Skeletal muscle satellite cell (primary cell): ENCODE measurements at regions not wholly inside any gene's neighbourhood (a gene's known extent, or its start where the extent isn't known, plus 50 kb on each side); places are given as distances from the start of the nearest gene placed in this dataset.
"Not testable (repeated sequence)": the region's sequence is repeated elsewhere in the genome, so short reads cannot be mapped to it uniquely, and the experiment has no call there.

ENCODE experiments used
- H3K27me3 ChIP-seq: 2 replicates; pipeline ENCODE4 v1.7.0; 2013; ENCODE audit warnings: low read length; ENCODE audit not compliant: control insufficient read depth, insufficient read depth
- H3K36me3 ChIP-seq: 2 replicates; pipeline ENCODE4 v1.7.0; 2013; ENCODE audit warnings: mild to moderate bottlenecking, control low read depth, low read length; ENCODE audit not compliant: insufficient read depth
- H3K4me1 ChIP-seq: 2 replicates; pipeline ENCODE4 v1.7.0; 2013; ENCODE audit warnings: low read length; ENCODE audit not compliant: control insufficient read depth, insufficient read depth
- H3K4me2 ChIP-seq: 2 replicates; pipeline ENCODE4 v1.7.0; 2013; ENCODE audit warnings: mild to moderate bottlenecking, low read length
- H3K4me3 ChIP-seq: 2 replicates; pipeline ENCODE4 v1.7.0; 2013; ENCODE audit warnings: low read length
- H3K9ac ChIP-seq: 2 replicates; pipeline ENCODE4 v1.7.0; 2013; ENCODE audit warnings: mild to moderate bottlenecking, low read depth, low read length, moderate library complexity
- H3K9me3 ChIP-seq: replicated peaks from 2 replicates; pipeline ENCODE4 v1.7.0; 2013; ENCODE audit warnings: mild to moderate bottlenecking, control low read depth, low read length

GRCh38 chr6:115219645-115220044 is 841.0 kb downstream of the FRK start:
- Histone ChIP-seq H3K4me3 (no peak overlapping the region), H3K9ac (no peak overlapping the region), H3K4me1 (peaks cover 3% of the 10 kb centered on the region), H3K4me2 (no peak overlapping the region), H3K36me3 (no peaks in the 10 kb centered on the region), H3K27me3 (no peaks in the 10 kb centered on the region), H3K9me3 (no peaks in the 10 kb centered on the region)

- Histone ChIP-seq H3K9ac (no peak overlapping the region), H3K27me3 (no peaks in the 10 kb centered on the region), H3K4me3 (no peak overlapping the region), H3K9me3 (no peaks in the 10 kb centered on the region), H3K4me1 (peaks cover 3% of the 10 kb centered on the region), H3K36me3 (no peaks in the 10 kb centered on the region), H3K4me2 (no peak overlapping the region)
These were observed 843.9 kb downstream of the FRK start for GRCh38 chr6:115216835-115217234.

GRCh38 chr6:115214283-115214682 is 846.4 kb downstream of the FRK start:
- Histone ChIP-seq H3K27me3 (no peaks in the 10 kb centered on the region), H3K9ac (no peak overlapping the region), H3K36me3 (no peaks in the 10 kb centered on the region), H3K4me2 (no peak overlapping the region), H3K4me1 (peaks cover 3% of the 10 kb centered on the region), H3K4me3 (no peak overlapping the region), H3K9me3 (no peaks in the 10 kb centered on the region)

GRCh38 chr6:115203381-115203780 is 857.3 kb downstream of the FRK start:
- no peaks in the 10 kb centered on the region for H3K36me3 ChIP-seq
- H3K27me3 ChIP-seq = no peaks in the 10 kb centered on the region
- H3K9ac ChIP-seq = no peak overlapping the region
- H3K4me1 ChIP-seq = no peaks in the 10 kb centered on the region
- no peaks in the 10 kb centered on the region for H3K9me3 ChIP-seq
- no peak overlapping the region for H3K4me3 ChIP-seq
- H3K4me2 ChIP-seq = no peak overlapping the region

GRCh38 chr6:115194981-115195638 is 852.3 kb upstream of the HS3ST5 start:
- H3K9ac ChIP-seq = no peak overlapping the region
- no peak overlapping the region for H3K4me2 ChIP-seq

GRCh38 chr6:115191989-115192388 is 849.2 kb upstream of the HS3ST5 start:
- Histone ChIP-seq H3K9ac (no peak overlapping the region), H3K27me3 (no peaks in the 10 kb centered on the region), H3K4me3 (no peak overlapping the region), H3K9me3 (no peaks in the 10 kb centered on the region), H3K4me2 (no peak overlapping the region), H3K4me1 (no peaks in the 10 kb centered on the region), H3K36me3 (no peaks in the 10 kb centered on the region)

More at GRCh38 chr6:115194981-115195638, 852.3 kb upstream of the HS3ST5 start:
- H3K9me3 ChIP-seq = no peaks in the 10 kb centered on the region
- H3K36me3 ChIP-seq = no peaks in the 10 kb centered on the region
- H3K4me1 ChIP-seq = no peaks in the 10 kb centered on the region
- no peak overlapping the region for H3K4me3 ChIP-seq
- no peaks in the 10 kb centered on the region for H3K27me3 ChIP-seq

- H3K27me3 ChIP-seq = no peaks in the 10 kb centered on the region
- H3K4me3 ChIP-seq = no peak overlapping the region
- no peaks in the 10 kb centered on the region for H3K4me1 ChIP-seq
- no peak overlapping the region for H3K9ac ChIP-seq
- H3K36me3 ChIP-seq = no peaks in the 10 kb centered on the region
- no peak overlapping the region for H3K4me2 ChIP-seq
- no peaks in the 10 kb centered on the region for H3K9me3 ChIP-seq
These were observed 847.7 kb upstream of the HS3ST5 start for GRCh38 chr6:115190534-115190933.

GRCh38 chr6:115175456-115175855 is 832.6 kb upstream of the HS3ST5 start:
- H3K4me2 ChIP-seq, H3K27me3 ChIP-seq, H3K9me3 ChIP-seq, H3K36me3 ChIP-seq, H3K4me1 ChIP-seq, H3K4me3 ChIP-seq, H3K9ac ChIP-seq: not testable (repeated sequence)

- H3K4me3 ChIP-seq, H3K27me3 ChIP-seq, H3K4me2 ChIP-seq, H3K9me3 ChIP-seq, H3K36me3 ChIP-seq, H3K4me1 ChIP-seq, H3K9ac ChIP-seq: not testable (repeated sequence)
These were observed 823.1 kb upstream of the HS3ST5 start for GRCh38 chr6:115165912-115166311.

- Histone ChIP-seq H3K4me2 (no peak overlapping the region), H3K9ac (no peak overlapping the region), H3K4me3 (no peak overlapping the region), H3K27me3 (no peaks in the 10 kb centered on the region), H3K36me3 (no peaks in the 10 kb centered on the region), H3K4me1 (no peaks in the 10 kb centered on the region), H3K9me3 (no peaks in the 10 kb centered on the region)
These were observed 816.9 kb upstream of the HS3ST5 start for GRCh38 chr6:115159733-115160132.

- Histone ChIP-seq H3K4me2 (no peak overlapping the region), H3K9me3 (no peaks in the 10 kb centered on the region), H3K4me1 (no peaks in the 10 kb centered on the region), H3K27me3 (no peaks in the 10 kb centered on the region), H3K36me3 (no peaks in the 10 kb centered on the region), H3K4me3 (no peak overlapping the region), H3K9ac (no peak overlapping the region)
These were observed 795.1 kb upstream of the HS3ST5 start for GRCh38 chr6:115137910-115138309.

- Histone ChIP-seq H3K9ac (no peak overlapping the region), H3K4me1 (no peaks in the 10 kb centered on the region), H3K36me3 (no peaks in the 10 kb centered on the region), H3K27me3 (no peaks in the 10 kb centered on the region), H3K4me3 (no peak overlapping the region), H3K9me3 (no peaks in the 10 kb centered on the region), H3K4me2 (no peak overlapping the region)
These were observed 791.0 kb upstream of the HS3ST5 start for GRCh38 chr6:115133790-115134189.
